HG02884 (cell line): ENCODE measurements at regions not wholly inside any gene's neighbourhood (a gene's known extent, or its start where the extent isn't known, plus 50 kb on each side); places are given as distances from the start of the nearest gene placed in this dataset.
"Not testable (repeated sequence)": the region's sequence is repeated elsewhere in the genome, so short reads cannot be mapped to it uniquely, and the experiment has no call there.

Experiments used
- ATAC-seq: cut with Tn5 transposase; IDR thresholded peaks from one replicate; pipeline ENCODE4 v1.9.1; 2021; ENCODE audit warnings: mild to moderate bottlenecking, moderate library complexity; ENCODE audit not compliant: unreplicated experiment

DNA sequence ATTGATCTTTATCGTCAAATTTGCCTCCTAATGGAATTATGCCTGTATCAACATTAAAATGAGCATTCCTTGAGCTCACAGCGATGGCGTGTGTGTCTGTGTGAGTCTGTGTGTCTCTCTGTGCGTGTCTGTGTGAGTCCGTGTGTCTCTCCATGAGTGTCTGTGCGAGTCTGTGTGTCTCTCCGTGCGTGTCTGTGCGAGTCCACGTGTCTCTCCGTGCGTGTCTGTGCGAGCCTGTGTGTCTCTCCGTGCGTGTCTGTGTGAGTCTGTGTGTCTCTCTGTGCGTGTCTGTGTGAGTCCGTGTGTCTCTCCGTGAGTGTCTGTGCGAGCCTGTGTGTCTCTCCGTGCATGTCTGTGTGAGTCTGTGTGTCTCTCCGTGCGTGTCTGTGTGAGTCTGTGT lies 326.5 kb upstream of the B3GAT1 start:
- no peak for ATAC-seq

DNA sequence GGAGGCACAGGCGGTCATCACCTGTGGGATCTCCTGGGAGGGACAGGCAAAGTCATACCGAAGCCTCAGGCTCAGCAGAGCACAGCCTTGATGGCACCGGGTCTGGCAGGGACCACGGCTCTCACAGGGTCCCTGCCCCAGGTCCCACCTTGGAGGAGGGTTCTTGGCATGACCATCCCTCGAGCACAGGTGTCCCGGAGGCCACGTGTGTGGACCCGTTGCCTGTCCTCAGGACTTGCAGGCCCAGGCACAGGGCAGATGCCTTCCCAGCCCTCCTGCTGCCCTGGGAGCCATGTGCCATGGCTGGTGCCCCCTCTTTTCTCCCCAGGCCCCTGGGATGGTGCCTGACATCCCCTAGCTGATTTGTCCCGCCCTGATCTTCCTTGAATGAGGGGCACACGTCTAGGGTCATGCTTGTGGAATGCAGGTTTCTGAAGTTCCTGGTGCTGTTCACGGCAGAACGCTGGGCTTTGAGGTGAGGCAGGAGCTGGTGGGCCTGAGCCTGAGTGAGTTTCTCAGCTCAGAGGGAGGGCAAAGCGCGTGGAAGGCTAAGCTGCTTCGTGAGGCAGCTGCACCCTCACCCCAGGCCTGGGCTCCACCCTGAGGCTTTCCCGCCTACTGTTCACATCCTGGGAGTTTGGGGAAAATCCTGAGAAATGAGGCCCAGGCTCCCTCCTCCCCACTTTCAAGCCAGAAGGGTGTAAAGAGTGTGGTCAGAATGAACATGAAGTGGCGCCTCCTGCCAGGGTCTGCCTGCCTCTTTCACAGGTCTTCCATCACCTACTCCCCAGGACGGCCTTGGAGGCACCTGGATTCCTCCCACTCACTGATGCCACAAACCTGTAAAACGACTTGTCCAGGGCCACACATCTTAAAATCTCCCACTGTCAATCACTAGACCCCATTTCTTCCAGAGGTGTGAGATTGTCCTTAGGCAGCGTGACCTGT lies 325.8 kb upstream of the B3GAT1 start:
- no peak for ATAC-seq

- no peak for ATAC-seq
Observed at GRCh38 chr11:134736251-134736947, 324.4 kb upstream of the B3GAT1 start.

DNA sequence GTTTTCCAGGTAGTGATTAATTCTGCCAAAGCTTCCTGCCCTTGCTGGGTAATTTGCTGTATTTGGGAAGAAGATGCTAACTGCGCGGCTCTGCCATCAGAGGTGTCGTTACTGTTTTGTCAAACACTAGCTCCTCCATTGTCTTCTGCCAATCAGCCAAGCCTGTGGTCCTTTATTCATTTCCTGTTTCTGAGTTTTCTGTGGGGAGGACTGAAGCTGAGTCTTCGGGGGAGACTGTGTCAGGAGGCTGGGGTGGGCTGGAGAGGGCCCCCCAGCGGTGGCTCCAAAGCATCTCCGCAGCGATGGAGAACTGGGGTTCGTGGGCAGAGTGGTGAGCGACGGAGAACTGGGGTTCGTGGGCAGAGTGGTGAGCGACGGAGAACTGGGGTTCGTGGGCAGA lies 322.9 kb upstream of the B3GAT1 start:
- no peak for ATAC-seq

GRCh38 chr11:134734141-134734845 lies 322.3 kb upstream of the B3GAT1 start:
- no peak for ATAC-seq

GRCh38 chr11:134733646-134734045 lies 321.6 kb upstream of the B3GAT1 start:
- ATAC-seq, result no peak

DNA sequence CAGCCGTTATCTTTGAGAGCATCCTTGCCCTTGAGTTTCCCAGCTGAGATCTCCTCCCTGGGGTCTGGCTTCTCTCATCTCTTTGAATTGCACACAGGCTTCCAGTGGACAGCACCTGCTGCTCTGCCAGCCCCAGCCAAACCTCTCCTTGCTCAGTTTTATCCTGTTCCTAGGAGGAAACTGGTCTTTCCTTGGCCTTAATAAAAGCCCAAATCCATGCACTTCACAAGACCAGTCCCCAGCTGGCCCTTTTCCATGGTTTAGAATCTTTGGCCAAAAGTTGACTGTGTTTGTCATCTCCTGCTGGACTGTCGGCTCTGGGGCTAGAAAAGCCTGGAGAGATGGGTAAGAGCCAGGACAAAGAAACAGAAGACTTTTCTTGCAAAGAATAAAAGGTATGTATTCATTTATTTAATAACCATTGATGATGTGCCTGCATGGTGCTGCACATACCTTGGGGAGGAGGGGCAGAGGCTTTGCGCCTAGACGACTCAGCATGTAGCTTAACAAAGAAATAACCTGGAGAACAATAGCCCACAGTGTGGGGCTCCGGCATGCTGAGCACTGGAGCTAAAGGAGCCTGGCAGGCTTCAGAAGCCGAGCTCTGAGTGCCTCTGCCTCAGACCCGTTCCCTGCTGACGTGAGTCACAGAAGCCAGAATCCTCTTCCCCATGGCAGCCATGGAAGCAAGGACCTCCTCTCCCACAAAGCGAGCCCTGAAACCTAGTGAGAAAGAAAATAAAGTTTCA lies 319.3 kb upstream of the B3GAT1 start:
- no peak for ATAC-seq

DNA sequence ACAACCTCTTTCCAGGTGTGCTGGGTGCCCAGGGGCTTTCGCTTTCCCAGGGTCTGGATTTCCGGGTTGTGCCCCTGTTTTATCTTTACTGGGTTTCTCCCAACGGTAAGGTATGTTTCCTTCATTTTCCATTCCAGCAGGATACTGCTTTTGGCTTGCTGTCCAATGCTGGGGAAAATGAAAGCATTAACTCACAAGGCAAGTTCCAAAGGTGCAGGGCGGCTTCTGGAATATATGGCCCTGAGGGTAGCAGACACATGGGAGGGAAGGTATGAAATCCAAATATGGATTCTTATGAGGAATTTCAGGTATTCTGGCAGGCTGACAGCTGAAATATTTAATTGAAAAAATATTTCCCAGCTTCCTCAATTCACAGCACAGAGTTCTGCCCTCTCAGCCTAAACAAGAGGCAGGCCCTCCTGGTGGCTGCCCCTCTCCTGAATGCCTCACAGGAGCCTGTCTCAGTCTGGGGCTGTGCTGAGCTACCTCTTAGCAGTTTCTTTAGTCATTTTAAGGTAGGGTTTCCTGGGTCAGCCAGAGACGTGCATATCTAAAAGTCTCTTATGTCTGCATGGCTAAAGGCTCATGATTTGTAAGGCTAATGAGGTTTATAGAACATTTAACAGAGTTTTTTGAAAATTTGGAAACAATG lies 318.6 kb upstream of the B3GAT1 start:
- no peak for ATAC-seq

GRCh38 chr11:134730101-134730500 lies 318.1 kb upstream of the B3GAT1 start:
- no peak for ATAC-seq

- no peak for ATAC-seq
Observed at GRCh38 chr11:134728186-134728585, 316.1 kb upstream of the B3GAT1 start.

- no peak for ATAC-seq
Observed at GRCh38 chr11:134727636-134728035, 315.6 kb upstream of the B3GAT1 start.

DNA sequence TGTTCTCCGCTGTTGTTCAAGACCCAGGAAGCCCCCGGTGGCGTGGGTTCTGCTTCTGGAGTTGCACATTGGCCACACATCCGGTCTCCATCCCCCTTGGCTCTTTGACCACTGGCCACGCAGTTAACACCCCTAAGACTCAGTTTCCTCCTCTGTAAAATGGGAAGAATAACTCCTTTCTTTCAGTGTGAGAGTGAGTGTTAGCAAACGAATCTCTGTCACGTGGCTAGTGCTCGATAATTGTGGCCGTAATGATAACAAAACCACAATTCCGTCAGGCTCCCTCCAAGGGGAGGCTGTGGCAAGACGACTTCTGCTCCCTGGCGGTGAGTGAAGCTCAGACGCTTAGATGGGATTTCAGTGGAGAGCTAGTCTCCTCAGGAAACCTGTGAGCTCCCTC lies 315.2 kb upstream of the B3GAT1 start:
- no peak for ATAC-seq

- ATAC-seq, result no peak
Observed at GRCh38 chr11:134725716-134726639, 313.9 kb upstream of the B3GAT1 start.

DNA sequence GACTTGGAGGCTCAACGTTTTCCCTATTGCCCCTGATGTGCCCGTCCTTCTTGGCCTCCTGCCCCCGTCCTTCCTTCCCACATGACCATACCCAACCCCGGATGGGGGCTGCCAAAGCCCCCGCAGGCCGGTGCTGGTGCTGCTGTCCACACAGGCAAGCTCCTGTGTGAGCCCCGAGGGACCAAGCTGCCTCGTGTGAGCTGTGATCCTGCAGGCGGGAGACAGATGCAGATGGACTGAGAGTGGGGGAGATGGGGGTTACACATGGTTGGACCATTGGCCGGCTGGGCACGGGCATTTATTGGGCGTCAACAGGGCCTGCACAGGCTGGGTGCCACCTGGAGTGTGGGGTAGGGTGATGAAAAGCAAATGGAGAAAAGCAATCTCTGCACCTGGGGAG lies 313.2 kb upstream of the B3GAT1 start:
- ATAC-seq, result no peak

DNA sequence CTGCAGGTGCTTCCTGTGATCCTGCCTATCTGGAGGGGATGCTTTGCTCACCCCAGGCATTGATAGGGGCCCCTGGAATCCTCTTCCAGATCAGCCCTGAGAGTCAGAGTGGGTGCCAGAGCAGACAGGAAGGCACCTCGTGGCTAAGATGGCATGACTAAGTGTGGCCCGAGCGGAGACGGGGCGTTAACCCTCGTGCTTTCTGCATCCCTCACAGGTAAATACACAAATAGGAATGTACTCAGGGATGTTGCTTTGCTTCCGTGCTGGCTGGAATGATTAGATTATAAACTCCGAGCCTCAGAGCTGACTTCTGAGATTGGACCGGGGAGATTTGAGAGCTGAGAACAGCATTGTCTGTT lies 312.7 kb upstream of the B3GAT1 start:
- ATAC-seq, result no peak

- ATAC-seq, result no peak
Observed at GRCh38 chr11:134724106-134724778, 312.2 kb upstream of the B3GAT1 start.

- not testable (repeated sequence) for ATAC-seq
Observed at GRCh38 chr11:134720691-134721070, 308.6 kb upstream of the B3GAT1 start.

GRCh38 chr11:134719940-134720690 lies 308.1 kb upstream of the B3GAT1 start:
- not testable (repeated sequence) for ATAC-seq
